Activated CD8-positive, alpha-beta T cell treated with anti-CD3 and anti-CD28 coated beads for 36 hours (primary cell): ENCODE measurements at regions not wholly inside any gene's neighbourhood (a gene's known extent, or its start where the extent isn't known, plus 50 kb on each side); places are given as distances from the start of the nearest gene placed in this dataset.
"Not testable (repeated sequence)": the region's sequence is repeated elsewhere in the genome, so short reads cannot be mapped to it uniquely, and the experiment has no call there.

ENCODE experiments used
- ATAC-seq: fragments of 200-7000 bp; cut with Tn5 transposase; one replicate; pipeline ENCODE4 v1.10.0; 2021; ENCODE audit warnings: mild to moderate bottlenecking, moderate library complexity
- CTCF ChIA-PET: fragments of 350-600 bp; sonication (Branson Sonifier 250); formaldehyde crosslinking; loops from one replicate; lab custom pipeline; 2021; ENCODE audit warnings: antibody characterized with exemption; lab: Charles Lee
- POLR2A ChIA-PET: fragments of 350-600 bp; sonication (Branson Sonifier 250); formaldehyde crosslinking; loops from one replicate; lab custom pipeline; 2021; ENCODE audit warnings: antibody characterized with exemption; lab: Charles Lee
- DNase-seq: peaks from one replicate; pipeline ENCODE4 v3.0.0-alpha.2; 2020
- H3K27ac Mint-ChIP-seq: one replicate; pipeline ENCODE4 v1.8.0; 2021; ENCODE audit warnings: mild to moderate bottlenecking, mixed read lengths
- H3K27me3 Mint-ChIP-seq: one replicate; pipeline ENCODE4 v1.8.0; 2021; ENCODE audit warnings: mixed read lengths
- H3K36me3 Mint-ChIP-seq: one replicate; pipeline ENCODE4 v1.8.0; 2021; ENCODE audit warnings: low read depth, mixed read lengths
- H3K4me1 Mint-ChIP-seq: one replicate; pipeline ENCODE4 v1.8.0; 2021; ENCODE audit warnings: low read depth, mixed read lengths
- H3K4me3 Mint-ChIP-seq: one replicate; pipeline ENCODE4 v1.8.0; 2021; ENCODE audit warnings: mild to moderate bottlenecking, moderate library complexity, mixed read lengths
- H3K9me3 Mint-ChIP-seq: one replicate; pipeline ENCODE4 v1.8.0; 2021; ENCODE audit warnings: mixed read lengths
- intact Hi-C: fragments of 100-400 bp; cut with micrococcal nuclease; formaldehyde crosslinking; loops from one replicate; pipeline ENCODE4 v1.10.0; 2022
- TF ChIP-seq, protein P1 (sequence below): fragments of 200-600 bp; IDR thresholded peaks from one replicate; pipeline ENCODE4 v1.8.0; 2022; ENCODE audit warnings: antibody characterized with exemption, mild to moderate bottlenecking

DNA sequence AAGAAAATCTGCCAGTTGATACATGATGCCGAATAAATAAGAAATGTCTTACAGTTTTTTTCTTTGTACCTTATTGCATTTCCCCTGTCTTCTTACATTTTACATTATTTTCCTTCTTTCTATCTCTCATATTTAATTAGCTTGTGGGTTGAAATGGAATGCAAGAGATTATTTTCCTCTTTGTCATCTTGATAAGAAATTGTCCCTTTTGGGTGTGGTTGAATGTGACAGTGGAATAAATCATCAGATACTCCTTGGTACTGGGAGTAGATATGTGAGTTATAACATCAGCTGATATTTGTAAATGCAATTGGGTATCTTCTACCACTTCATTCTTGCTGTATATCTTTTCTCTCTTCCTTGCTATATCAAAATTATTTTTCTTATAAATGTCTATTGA, 997.4 kb downstream of the RAPGEF2 start:
- Mint-ChIP-seq H3K27ac (no peak overlapping the region), H3K4me3 (no peak overlapping the region), H3K4me1 (no peaks in the 10 kb centered on the region), H3K36me3 (no peaks in the 10 kb centered on the region), H3K9me3 (peaks cover 4% of the 10 kb centered on the region), H3K27me3 (no peaks in the 10 kb centered on the region)
- ATAC-seq: no peak
- intact Hi-C loops: no loop called here
- POLR2A ChIA-PET: no interaction called here
- DNase-seq: no peak
- CTCF ChIA-PET: no interaction called here
- TF ChIP-seq, protein P1, sequence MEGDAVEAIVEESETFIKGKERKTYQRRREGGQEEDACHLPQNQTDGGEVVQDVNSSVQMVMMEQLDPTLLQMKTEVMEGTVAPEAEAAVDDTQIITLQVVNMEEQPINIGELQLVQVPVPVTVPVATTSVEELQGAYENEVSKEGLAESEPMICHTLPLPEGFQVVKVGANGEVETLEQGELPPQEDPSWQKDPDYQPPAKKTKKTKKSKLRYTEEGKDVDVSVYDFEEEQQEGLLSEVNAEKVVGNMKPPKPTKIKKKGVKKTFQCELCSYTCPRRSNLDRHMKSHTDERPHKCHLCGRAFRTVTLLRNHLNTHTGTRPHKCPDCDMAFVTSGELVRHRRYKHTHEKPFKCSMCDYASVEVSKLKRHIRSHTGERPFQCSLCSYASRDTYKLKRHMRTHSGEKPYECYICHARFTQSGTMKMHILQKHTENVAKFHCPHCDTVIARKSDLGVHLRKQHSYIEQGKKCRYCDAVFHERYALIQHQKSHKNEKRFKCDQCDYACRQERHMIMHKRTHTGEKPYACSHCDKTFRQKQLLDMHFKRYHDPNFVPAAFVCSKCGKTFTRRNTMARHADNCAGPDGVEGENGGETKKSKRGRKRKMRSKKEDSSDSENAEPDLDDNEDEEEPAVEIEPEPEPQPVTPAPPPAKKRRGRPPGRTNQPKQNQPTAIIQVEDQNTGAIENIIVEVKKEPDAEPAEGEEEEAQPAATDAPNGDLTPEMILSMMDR: no peak

DNA sequence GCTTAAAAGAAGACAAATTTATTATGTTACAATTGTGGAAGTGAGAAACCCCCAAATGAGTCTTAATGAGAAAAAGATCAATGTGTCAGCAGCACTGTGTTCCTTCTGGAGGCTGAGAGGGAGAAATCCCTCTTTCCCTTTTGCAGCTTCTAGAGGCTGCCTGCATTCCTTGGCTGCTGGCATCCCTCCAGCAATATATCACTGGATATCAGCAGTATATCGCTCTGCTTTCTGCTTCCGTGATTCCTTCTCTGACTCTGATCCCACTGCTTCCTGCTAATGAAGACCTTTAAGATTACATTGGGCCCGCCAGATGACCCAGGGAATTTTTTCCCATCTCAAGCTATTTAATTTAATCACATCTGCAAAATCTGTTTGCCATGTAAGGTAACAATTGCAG, 1008.0 kb downstream of the RAPGEF2 start:
- no peaks in the 10 kb centered on the region for H3K4me1 Mint-ChIP-seq
- ChIA-PET CTCF (no interaction called here), POLR2A (interaction anchor here (0.6 kb wide), 1 partner anchor 44 kb away, joined by 4 read pairs; no protein-coding TSS in a partner anchor)
- H3K27ac Mint-ChIP-seq: no peak overlapping the region
- peaks cover 27% of the 10 kb centered on the region for H3K9me3 Mint-ChIP-seq
- no peaks in the 10 kb centered on the region for H3K36me3 Mint-ChIP-seq
- ATAC-seq (no peak), DNase-seq (no peak)
- intact Hi-C loops: no loop called here
- no peaks in the 10 kb centered on the region for H3K27me3 Mint-ChIP-seq
- H3K4me3 Mint-ChIP-seq: no peak overlapping the region
- TF ChIP-seq, protein P1: no peak

DNA sequence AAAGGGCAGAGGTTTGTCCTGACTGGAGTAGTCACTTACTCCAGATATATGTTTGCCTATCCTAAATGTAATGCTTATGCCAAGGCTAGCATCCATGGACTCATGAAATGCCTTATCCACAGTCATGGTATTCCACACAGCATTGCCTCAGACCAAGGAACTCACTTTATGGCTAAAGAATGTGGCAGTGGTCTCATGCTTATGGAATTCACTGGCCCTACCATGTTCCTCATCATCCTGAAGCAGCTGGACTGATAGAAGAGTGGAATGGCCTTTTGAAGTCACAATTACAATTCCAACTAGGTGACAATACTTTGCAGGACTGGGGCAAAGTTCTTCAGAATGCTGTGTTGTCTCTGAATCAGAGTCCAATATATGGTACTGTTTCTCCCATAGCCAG, 1014.8 kb downstream of the RAPGEF2 start:
- CTCF ChIA-PET: no interaction called here
- Mint-ChIP-seq H3K27ac (no peak overlapping the region), H3K27me3 (no peaks in the 10 kb centered on the region), H3K9me3 (peaks cover 15% of the 10 kb centered on the region), H3K36me3 (no peaks in the 10 kb centered on the region), H3K4me3 (no peak overlapping the region), H3K4me1 (no peaks in the 10 kb centered on the region)
- POLR2A ChIA-PET: no interaction called here
- TF ChIP-seq, protein P1: no peak
- DNase-seq (no peak), ATAC-seq (no peak)
- intact Hi-C loops: no loop called here

DNA sequence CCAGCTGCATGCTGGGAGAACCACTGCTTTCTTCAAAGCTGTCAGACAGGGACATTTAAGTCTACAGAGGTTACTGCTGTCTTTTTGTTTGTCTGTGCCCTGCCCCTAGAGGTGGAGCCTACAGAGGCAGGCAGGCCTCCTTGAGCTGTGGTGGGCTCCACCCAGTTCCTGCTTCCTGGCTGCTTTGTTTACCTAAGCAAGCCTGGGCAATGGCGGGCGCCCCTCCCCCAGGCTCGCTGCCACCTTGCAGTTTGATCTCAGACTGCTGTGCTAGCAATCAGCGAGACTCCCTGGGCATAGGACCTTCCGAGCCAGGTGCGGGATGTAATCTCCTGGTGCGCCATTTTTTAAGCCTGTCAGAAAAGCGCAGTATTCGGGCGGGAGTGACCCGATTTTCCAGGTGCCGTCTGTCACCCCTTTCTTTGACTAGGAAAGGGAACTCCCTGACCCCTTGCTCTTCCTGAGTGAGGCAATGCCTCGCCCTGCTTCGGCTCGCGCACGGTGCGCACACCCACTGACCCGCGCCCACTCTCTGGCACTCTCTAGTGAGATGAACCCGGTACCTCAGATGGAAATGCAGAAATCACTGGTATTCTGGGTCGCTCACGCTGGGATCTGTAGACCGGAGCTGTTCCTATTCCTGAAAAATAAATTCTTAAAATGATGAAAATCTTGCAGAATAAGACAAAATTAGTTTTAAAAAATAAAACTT, 1022.9 kb downstream of the RAPGEF2 start:
- POLR2A ChIA-PET, intact Hi-C loops, H3K4me3 Mint-ChIP-seq, H3K4me1 Mint-ChIP-seq, H3K9me3 Mint-ChIP-seq, H3K36me3 Mint-ChIP-seq, DNase-seq, ATAC-seq, H3K27me3 Mint-ChIP-seq, CTCF ChIA-PET, H3K27ac Mint-ChIP-seq: not testable (repeated sequence)

DNA sequence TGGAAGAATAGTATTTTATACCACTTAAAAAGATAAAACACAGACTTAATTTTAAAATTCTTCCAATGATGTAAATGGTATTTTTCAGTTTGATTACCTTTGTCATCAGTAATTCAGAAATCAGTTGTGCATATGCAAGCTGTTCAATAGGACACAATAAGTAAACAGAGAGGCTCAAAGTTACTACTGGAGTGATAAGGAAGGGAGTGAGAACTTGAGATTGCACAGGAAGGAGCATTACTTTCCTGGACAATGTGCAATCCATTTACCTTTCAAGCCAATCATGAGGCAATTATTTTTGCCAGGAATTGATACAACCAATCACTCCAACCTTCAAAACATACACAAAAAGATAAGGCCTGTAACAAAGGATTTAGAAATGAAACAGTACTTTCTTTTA, 1024.3 kb downstream of the RAPGEF2 start:
- Mint-ChIP-seq H3K9me3 (peaks cover 2% of the 10 kb centered on the region), H3K27ac (no peak overlapping the region), H3K27me3 (no peaks in the 10 kb centered on the region), H3K36me3 (no peaks in the 10 kb centered on the region), H3K4me3 (no peak overlapping the region), H3K4me1 (no peaks in the 10 kb centered on the region)
- intact Hi-C loops: no loop called here
- ChIA-PET CTCF (no interaction called here), POLR2A (no interaction called here)
- TF ChIP-seq, protein P1: no peak
- no peak for ATAC-seq
- DNase-seq: no peak
